ENCODE measurements at regions not wholly inside any gene's neighbourhood (a gene's known extent, or its start where the extent isn't known, plus 50 kb on each side); places are given as distances from the start of the nearest gene placed in this dataset.

DNA sequence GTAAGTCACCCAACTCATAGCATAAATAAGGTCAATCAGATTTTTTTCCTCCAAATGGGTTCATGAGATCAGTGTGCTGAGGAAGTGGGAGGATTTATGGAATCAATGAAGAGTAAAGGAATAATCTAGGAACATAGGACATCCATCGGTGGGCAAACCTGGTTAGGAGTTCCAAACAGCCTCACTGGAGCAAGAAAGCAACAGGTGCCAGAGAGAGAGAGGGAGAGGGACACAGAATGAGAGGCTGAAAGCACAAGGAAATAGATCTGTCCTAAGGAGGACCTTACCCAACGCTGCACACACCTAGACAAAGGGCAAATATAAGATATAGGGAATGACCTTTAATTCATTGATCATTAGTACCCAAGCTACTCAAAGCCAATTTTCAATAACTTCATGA is 119.5 kb upstream of the ANKRD1 start:
- DNase-seq = no peak

DNA sequence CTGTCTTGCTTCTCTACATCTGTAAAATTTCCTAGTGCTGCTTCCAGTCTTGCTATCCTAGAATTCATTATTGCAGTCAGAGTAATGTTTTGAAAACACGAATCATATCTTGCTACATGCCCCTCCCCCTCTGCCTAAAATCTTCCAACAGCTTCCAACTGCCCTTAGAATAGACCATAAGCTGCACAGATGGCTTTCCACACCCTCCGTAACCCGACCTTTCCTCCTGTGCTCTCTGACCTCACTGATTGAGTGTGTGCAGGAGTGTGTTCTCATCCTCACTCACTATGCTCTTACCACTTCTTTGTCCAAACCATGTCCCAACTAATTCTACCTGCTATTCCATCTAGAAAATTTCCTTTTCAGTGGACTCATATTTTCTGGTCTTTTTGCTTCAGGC is 121.2 kb upstream of the ANKRD1 start:
- no peak for DNase-seq

DNA sequence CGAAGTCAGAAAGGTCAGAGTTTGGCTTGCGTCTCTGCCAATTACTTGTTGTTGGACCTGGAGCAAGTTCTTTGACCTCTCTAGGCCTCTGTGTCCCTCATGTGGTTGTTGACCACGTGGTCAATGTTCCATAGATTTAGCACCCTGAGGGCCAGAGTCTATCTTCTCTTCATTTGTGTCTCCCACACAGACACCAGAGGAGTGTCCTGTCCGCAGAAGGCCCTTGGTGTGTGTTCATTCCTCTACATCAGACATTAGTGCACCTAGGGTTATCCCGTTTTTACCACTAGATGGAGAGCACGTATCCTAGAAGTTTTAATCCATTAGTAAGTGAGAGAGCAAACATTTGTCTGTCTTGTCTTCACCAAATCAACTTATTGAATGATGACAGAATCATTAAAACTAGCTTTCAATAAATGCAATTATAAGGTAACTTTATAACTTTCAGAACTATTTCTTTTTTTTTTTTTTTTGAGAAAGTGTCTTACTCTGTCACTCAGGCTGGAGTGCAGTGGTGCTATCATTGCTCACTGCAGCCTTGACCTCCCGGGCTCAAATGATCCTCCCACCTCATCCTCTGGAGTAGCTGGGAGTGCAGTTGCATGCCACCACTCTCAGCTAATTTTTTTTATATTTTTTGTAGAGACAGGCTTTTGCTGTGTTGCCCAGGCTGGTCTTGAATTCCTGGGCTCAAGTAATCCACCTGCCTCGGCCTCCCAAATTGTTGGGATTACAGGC is 122.5 kb upstream of the ANKRD1 start:
- DNase-seq = peak; percentile 5 to 10

DNA sequence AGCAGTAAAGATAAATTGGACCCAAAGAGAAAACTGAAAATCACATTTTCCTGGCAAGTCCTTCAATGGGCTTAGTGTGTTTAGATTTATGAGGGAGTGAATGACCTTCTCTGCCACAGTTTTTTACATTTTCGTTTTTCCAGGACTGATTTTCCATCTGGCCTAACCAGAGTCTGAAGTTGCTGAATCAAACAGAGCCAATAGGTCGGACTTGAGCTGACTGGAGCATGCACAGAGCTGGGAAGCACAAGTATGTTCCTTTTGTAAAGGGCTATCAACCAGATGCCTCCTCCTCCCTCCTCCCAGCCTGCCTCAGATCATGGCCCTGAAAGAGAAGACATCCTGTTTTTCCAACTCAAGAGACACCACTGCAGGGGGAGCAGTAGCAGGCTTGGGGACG is 126.0 kb upstream of the ANKRD1 start:
- no peak for DNase-seq

DNA sequence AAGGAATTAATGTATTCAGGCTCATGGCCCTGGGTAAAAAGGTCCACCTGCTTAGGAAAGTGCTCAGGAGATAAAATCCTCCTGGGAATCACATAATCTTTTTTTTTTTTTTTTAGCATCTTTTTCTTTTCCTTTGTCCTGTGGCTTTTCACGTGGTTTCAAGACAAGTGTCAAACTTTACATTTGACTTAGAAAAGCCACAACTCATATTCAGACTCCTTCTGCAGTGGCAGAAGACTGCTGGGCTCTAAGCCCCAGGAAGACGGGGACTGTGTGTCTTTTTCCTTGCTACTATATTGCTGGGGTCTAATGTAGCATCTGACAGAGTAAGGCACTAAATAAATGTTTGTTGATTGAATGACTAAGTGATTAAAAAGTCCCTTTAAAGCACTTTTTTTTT is 127.5 kb upstream of the ANKRD1 start:
- no peak for DNase-seq

DNA sequence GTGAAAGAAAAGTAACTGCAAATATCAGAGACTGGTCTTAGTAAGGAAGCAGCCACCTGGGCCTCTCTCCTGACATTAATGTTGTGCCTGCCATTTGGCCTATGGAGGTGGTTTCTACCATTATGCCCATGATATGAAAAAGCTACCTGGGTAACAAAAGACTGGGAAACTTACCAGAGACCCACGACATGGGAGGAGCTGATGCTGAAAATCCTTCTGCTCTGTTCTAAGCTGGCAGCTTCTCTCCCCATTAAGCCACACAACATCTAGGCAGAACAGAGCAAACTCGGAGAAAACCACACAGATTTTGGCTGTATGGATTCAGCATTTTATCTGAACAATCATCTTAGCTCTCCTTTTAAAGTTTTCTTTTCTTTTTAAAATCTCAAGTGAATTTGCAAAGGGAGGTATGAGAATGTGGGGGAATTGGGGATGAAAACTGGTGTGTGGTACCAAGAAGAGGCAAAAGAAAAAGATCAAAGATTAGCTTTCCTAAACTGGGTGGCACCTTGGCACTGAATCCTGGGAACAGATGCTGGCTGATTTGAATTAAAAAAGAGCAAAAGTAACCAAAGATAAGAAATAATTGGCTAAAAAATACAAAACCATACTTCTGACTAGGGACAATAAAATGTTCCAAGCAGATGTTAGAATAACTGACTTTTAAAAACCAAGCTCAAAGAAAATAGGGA is 128.6 kb upstream of the ANKRD1 start:
- no peak for DNase-seq

DNA sequence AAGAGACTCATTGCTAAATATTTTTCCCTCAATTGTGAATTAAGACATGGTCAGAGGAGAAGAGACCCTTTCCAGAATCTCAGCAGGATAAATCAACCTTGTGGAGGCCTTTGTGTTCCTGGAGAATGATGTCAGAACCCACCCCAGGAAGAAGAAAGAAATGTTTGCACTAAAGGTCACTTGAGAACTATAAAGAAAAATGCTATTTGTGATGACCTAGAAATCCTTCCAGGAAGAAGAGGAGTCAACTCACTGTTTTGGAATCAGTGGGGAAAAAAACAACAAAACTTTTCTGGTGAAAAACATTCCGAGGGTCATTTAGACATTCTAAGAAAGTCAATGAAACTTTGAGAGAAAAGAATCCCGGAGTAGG is 129.1 kb upstream of the ANKRD1 start:
- DNase-seq = no peak

DNA sequence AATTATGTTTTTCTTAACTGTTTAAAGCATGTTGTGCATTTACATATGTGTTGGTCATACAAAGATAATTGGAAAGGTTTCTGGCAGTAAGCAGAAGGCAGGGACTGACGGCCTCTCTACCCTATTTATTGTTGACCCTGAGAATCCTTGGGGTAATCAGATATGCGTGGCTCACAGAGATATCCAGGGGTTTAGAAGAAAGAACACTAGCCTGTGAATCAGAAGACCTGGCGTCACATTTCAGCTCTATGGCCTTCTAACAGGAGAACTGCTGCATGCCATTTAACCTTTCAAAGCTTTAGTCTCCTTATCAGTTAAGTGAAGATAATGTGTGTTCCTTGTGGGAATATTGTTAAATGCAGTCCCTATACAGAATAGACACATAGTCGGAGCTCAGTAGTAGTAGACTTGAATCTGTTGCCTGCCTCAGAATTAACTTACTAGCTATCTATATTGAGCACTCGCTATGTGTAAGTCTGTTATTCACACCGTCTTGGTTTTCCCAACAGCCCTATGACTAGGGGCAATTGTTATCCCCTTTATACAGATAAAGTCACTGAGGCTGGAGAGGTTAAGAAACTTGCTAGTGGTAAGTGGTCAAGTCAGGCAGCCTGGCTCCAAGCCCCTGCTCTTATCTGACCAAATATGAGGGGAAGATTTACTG is 129.6 kb upstream of the ANKRD1 start:
- no peak for DNase-seq

DNA sequence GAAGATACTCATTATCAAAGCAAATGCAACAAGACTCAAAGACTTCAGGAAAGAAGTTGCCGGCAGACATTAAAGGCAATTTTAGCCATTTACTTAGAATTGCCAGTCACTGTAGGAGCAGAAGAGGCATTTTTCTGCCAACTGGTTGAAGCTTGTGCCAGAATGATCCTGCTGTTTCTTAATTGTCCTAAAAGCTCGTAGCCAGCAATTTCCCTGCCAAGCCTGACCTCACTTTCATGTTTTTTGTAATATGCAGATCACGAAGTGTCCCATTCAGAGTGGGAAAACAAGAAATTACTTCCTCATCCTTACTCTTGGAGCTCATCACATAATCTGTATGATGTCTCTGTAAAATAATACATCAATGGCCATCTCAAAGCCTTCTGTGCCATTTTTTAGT is 130.9 kb upstream of the ANKRD1 start:
- DNase-seq = peak; percentile 23 to 73

DNA sequence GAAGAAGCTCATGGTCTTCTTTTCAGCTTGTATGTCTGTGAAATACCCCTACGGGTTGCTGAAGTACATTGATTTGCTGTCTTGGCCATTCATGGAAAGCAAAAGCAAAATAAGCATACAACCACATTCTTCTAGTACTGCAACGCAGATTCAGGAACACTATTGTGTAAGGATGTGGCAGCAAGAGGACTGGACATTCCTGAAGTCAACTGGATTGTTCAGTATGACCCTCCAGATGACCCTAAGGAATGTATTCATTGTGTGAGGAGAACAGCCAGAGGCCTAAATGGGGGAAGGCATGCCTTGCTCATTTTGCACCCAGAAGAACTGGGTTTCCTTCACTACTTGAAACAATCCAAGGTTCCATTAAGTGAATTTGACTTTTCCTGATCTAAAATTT is 133.4 kb upstream of the ANKRD1 start:
- DNase-seq = no peak

DNA sequence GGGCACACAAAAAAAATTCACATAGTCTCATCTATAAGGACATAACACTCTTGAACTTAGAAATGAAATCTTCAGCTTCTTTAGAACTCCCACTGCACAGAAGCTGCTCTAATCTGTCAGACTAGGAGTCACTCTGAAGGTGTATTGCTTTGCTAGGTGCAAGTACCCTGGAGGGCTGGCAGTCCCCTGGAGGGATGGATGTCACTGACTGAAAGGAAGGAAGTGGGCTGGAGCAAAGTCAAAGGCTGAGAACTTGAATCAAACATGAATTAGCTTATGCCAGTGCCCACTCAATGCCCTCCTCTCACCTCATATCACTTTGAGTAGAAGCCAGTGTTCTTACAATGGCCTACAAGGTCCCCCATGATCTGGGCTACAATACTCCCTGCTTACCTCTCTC is 140.3 kb upstream of the ANKRD1 start:
- no peak for DNase-seq

DNA sequence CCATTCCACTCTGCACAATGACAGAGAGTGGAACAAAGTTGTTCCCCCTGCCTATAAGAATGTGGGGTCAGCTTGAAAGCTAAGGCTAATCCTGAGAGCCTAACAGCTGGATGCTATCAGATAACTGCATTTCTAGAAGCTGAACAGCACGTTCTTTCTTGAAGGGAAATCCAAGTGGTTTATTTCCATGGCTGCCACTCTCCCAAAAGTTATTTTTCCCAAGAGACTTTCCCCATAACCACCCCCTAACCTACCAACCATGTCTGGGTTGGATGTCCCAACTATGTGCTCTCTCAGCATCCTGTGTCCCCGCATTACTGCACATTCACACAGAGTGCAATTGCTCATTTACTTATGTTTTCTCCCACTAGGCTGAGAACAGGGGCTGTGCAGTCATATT is 140.7 kb upstream of the ANKRD1 start:
- DNase-seq = no peak

DNA sequence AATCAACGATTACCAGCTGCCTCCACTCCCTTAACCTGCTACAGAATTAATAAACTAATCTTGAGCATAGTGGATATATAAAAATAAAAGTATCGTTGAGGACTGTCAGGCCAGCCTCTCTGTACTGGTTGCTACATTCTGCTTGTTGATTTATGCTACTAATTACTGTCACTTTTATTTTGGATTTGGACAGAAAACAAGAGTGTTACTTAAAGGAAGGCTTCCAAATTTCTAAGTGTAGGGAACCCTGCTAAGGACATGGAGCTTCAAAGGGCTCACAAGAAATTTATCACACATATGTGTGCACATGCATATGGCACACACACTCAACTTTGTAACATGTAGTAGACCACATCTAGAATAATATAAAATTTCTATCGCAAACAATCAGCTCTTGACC is 141.2 kb upstream of the ANKRD1 start:
- DNase-seq = no peak

DNA sequence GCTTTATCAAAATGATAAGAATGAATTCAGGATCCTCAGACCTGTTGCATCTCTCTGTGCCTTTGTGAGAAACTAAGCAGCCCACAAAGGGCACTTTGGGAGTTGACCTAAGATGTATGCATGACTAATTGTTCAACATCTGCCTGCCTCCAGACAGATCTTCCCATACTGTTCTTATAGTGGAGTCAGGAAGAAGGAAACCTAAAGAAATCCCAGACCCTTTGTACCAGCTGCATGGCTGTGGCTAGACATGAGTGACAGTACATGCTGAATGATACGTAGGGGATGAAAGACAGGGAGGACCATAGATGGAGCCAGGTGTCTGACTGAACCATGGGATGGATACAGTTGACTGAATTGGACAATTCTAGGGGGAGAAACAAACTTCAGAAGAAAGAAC is 148.7 kb upstream of the PCGF5 start:
- no peak for DNase-seq

DNA sequence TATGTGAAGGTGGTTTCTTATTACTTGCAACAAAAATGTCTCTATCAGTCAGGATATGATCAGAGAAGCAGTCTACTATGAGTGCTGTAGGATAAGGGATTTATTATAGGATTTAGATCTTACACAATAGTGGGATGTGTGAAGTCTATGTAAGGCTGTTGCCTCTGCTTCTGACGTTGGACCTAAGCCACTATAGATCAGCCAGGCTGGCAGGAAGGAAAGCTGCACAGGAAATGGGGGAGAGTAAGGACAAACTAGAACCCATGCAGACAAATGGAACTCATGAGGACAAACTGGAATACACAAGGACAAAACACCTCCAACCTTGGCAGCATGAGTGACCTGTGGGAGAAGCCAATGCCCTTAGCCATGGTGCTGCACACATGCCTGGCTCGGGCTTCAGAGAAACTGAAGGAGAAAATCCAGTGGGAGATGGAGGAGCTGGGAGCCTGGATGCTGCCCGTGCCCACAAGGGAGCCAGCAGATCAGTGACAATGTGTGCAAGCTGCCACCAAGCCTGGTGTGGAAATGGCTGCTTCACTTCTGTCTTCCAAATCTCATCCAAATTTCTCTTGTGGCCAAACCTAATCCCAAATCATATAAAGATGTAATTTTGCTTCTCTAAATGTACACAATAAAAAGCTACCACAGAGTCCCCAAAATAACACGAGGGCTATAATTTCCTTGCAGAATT is 147.0 kb upstream of the PCGF5 start:
- DNase-seq = no peak

DNA sequence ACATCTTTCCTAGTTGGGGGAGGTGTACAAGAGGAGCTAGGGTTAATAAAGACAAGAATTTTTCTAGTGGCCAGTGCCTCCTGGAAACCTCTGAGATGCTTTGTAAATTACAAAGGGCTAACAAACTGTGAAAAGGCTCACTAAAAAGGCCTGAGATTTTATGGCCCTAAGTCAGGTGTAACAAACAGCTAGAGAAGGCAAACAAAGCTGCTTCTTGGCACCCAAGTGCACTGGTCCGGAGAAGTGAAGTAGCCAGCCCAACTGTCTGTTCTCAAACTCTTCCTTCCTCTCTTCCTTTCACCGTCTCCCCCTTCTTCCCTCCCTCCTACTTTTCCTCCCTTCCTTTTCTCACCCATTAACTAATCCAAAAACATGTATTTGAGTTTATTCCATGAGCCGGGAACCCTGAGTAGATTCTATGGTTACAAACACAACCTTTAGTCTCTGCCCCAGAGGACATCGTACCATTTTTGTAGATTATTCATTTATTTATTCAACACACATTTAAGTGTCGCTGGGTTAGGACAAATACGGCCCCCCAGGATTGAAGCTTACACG is 143.4 kb upstream of the PCGF5 start:
- no peak for DNase-seq

DNA sequence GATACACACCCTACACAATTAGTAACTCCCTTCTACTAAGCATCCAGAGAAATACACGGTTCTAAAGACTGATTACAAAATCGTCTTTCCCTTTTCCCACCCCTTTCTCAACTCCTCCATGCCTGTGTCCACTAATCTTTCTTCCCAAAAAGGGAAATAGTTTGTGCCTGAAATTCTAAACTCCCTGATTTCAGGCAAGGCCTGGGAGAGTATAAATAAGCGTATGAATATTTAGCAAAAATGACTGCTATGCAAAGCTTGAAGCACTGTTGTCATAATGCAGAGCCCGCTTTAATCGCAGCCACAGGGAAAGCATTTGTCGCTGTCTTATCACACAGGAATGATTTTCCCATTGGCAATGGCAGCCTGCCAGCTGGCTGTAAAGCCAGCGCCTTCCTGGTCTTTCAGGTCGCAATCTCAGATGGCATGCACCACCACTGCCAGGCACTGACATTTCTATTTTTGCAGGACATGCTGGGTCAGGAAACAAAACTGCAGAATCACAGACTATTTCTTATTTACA is 142.9 kb upstream of the PCGF5 start:
- peak; percentile 42 to 79 for DNase-seq

DNA sequence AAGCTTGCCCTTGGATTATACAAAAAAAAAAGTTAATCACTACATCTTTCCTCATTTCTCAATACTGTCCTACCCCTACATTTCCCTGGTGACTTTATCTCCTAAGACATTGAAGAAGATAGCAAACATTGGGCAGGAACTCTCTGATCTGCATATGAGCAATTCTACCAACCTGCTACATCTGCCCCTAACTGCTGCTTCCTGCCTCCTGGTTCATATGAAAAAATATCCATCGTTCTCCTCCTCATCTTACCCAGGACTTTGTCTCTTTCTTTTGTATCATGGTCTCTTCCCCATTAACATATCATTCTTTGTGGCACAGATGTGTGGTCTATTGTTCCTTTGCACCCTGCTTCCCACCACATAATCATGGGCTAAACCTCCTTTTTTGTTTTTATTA is 139.7 kb upstream of the PCGF5 start:
- DNase-seq = no peak

DNA sequence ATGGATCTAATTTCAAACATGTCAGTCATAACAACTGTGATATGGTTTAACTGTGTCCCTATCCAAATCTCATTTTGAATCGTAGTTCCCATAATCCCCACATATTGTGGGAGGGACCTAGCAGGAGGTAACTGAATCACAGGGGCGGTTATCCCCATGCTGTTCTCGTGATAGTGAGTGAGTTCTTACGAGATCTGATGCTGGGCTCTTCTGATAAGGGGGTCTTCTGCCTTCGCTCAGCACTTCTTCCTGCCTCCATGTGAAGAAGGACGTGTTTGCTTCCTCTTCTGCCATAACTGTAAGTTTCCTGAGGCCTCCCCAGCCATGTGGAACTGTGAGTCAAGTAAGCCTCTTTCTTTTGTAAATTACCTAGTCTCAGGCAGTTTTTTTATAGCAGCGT is 138.0 kb upstream of the PCGF5 start:
- no peak for DNase-seq

DNA sequence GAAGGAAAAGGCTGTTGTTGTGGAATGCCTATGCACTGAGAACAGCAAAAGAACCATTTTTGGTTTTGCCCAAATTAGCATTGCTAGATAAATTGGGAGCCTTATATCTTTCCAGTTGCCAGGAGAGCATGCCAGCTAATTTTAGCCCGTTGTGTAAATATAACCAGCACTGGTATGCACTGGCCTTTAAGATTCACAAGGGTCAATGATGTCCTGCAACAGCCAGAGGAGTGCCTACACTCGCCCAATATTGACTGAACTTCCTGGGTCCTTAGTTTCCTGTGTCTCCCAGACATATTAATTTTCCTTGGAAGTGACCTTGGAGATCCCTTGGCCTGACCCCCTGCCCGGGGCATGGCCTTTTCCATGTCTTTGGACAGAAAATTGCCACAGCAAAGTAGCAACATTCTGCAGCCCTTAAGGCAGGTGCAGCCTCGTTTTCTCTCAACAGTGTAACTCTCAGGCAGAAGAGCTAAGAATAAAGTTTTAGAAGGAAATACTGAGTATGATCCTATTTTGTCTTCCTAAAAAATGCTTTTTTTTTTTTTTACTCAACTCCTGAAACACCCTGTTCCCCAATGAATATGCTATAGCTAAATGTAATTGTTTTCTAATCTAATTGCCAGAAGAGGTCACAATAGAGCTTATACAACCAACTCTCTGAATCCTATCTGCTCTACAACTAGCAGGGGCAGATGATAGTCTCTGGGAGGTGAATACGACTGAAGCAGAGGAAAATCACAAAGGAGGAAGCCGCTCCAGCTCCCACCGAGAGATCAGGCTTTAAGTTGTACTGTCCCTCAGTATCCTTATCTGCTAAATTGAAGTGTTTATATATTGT is 131.9 kb upstream of the PCGF5 start:
- DNase-seq = peak in 1 of 2 experiments; percentile 3

DNA sequence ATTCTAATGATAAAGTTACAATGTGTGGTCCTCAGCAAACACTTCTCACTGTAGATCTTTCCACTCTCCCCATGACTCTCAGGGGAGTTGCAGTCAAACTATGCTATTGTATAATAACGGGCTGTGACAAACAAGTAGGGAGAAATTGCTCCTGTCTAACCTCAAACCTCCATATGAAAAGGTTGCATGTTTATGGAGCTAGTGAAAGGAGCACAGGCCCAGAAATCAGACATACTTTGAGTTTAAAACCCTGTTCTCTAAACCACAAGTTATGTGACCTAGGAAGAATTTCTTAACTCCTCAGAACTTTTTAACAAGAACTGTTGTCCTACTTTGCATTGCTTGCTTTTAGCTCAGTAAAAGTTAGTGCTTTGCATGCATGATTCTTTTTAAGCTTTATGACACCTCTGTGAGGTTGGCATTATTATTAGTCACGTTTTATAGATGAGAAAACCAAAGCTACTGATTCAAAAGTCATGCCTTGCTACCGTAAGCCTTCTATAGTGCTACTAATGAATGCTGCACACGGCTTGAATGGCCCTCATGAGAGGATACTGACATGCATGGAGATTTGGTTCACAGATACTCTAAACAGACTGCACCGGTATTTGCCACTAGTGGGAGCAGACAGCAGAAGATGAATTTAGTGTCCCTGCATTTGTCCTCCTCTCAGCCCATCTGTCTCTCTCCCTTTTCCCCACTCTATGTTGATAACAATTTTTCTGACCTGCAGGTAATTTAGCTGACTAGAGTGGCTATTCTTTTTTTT is 129.5 kb upstream of the PCGF5 start:
- no peak for DNase-seq

All from NCI-H2081 (cell line).